DMS153 (cell line): ENCODE measurements at regions not wholly inside any gene's neighbourhood (a gene's known extent, or its start where the extent isn't known, plus 50 kb on each side); places are given as distances from the start of the nearest gene placed in this dataset.
A peak's percentile ranks its signal among the peaks of the same experiment; 100 is the strongest.

ENCODE experiments used
- DNase-seq: peaks from one replicate; lab custom pipeline; 2025; lab: John Stamatoyannopoulos, UW

DNA sequence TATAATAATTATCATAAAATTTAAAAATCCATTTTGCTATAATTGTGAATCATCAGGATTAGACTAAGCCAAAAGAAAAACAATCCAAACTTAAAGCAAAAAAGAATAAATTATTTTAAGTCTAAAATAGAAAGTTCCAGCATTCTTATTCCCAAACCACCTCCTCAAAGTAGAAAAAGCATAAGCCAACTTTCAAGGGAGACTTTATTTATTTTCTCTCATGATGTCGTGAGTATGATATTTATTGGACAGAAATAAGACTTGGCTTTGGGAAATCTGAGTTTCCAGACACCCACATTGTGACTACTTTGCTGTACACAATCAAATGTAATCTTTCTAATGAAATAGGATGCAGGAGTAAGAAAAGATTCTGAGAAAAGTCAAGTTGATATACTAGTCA lies 372.1 kb downstream of the MTRR start:
- no peak for DNase-seq

DNA sequence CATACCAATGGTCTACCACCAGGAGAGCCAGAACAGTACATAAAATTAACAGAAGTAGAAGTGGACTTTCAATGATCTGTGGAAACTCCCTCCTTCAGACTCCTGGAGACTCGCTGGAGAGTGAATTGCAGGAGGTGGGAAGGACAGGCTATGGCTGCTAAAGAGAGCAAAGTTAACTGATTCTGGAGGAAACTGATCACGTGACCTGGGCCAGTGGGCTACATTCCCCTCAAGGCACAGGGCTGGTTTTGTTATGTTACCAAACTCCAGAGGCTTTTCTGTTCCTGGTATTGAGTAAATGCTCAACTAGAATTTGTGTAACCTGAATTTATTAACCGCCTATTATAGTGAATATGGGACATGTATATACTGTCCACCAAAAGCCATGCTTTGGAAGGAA lies 372.6 kb downstream of the MTRR start:
- no peak for DNase-seq

DNA sequence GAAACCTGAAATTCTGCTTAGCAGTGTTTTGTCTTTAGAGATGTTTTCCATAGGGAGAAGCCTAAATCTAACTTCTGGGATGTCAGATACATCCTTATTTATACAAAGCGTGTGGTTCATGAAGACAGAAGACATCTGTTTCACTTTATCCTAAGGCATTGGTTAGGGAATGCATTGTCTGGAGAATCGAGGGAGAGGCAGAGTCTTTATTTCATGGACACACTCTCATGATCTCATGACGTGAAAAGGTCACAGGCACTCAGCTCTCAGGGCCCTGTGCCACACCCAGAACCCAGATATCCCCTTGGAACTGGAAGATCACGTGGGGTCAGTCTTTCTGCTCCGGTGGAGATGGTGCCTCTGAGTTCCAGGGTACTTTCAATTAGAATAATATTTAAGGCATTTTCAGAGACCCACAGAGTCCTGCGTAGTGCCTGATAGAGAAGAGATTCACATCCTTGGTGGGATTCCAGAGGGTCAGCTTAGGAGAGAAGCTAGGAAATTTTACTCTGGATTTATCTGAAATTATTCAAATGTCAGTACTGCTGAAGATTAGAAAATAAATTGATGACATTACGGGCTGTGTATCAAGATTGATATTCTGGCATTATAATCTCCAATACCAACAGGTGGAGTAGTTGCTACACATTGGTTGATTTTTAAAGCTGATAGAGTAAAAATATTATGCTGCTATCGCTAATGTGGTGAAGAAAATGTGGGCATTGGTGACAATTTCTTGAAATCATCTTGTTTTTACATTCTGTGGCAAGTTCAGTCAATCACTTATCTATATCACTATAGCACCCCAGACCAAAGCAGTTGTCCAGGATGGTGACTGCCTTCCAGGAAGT lies 378.3 kb downstream of the MTRR start:
- DNase-seq, result peak; percentile 31

DNA sequence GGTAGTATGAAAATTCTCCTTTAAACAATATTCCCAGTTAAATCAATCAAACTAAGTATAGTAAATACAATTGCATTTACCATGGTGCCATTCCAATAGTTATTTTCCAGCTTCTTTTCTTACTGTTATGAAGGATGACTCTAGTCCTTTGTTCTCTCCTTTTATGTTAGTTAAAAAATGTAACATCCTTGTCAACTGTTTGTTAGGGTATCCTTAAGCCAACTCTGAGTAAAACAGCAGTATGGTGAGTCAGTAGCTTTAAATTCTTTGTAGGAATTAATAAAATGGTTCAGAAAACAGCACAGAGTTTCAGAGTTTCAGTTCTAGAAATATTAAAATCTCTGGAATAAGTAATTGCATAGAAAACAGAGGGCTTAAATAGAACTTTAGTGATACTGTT lies 384.4 kb downstream of the MTRR start:
- DNase-seq, result no peak

DNA sequence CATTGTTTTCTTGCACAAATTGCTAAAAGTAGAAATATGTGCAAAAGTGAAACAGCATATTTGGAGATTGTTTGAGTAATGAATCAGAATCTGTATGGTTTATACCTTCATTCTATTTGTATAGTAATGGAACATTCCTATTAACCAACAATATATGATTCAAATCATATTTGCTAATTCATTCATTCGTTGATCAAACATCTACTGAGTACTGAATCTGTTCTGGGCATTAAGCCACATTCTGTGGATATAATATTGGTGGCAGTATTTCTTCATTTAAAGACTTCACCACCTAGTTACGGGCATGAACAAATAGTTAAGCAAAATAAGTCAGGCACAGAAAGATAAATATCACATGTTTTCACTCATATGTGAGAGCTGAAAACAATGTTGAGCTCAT lies 385.7 kb downstream of the MTRR start:
- DNase-seq, result no peak

DNA sequence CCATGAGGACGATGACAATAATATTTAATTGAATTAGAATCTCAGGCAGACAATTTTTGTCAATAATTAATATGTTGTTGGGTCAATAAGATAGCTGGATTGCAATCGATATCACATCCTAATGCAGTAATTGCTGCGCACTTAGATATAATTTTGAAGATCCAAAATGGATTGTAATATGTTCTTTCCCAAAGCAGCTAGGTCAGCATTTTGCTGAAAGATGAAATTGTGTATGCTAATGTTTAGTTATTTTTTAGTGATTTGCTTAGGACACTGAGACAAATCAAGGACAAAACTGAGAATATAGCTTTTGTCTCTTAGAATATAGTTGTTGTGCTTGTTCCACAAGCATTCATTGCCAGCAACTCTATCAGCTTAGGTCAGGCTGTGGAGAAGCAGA lies 389.9 kb downstream of the MTRR start:
- no peak for DNase-seq

DNA sequence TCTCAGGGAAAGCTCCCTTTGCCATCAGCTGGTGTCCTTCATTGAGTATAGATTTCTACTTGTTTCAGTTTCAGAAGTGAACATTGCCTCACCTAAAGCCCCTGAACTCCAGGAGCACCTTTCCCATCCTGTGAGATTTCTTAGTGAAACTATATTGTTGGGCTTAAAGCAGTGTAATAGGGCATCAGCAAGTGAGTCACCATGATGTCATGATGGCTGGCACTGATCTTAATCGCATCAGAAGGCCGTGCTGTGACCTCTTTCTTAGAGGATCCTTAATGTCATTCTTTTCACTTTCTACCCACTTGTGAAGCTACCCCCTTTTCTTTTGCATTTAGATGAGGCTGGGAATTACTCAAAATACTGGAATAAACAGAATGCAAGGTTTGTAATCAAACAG lies 401.3 kb downstream of the MTRR start:
- DNase-seq, result no peak

DNA sequence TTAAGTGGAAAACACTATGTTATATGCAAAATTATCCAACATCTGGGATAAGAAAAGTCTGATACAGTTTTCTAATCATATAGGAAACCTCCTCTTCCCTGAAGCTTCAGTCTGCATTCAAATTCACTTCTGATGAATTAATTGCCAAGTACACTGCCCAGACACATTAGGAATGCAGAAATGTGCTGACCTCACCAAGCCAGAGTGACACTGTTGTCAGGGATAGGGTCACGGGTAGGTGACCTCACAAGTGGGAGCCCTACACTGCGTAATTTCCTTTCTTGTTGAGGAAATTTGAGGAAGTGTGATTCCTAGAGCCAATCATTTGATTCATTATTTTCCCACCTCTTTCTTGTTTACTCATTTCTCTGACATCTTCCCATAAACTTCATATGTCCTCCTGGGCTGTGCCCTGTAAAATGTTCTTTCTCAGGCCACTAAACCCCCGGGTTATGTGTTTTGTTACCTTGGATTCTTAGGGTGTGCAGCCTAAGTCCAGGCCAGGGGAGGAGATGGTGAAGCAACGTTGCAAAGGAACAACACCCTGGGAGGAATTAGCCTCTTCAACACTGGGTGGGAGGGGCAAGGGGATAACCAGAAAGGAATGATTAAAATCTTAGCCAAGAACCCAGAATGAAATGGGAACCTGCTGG lies 411.9 kb downstream of the MTRR start:
- DNase-seq, result no peak

DNA sequence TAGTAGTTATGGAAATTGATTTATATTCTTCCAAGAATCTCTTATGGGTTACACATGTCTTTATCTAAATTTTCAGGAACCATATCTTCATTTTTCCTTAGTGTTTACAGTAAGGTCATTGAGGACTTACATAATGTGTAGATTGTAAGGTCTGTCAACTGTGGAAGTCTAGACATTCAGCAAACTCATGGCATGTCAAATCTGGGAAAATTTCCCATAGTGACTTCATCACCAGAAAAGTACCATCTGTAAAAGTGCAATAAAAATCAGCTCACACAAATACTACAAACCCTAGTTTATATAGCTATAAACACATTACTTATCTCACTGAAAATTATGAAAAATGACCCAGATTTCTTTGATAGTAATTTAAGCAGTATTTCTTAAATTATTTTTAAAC lies 419.4 kb downstream of the MTRR start:
- DNase-seq, result no peak

DNA sequence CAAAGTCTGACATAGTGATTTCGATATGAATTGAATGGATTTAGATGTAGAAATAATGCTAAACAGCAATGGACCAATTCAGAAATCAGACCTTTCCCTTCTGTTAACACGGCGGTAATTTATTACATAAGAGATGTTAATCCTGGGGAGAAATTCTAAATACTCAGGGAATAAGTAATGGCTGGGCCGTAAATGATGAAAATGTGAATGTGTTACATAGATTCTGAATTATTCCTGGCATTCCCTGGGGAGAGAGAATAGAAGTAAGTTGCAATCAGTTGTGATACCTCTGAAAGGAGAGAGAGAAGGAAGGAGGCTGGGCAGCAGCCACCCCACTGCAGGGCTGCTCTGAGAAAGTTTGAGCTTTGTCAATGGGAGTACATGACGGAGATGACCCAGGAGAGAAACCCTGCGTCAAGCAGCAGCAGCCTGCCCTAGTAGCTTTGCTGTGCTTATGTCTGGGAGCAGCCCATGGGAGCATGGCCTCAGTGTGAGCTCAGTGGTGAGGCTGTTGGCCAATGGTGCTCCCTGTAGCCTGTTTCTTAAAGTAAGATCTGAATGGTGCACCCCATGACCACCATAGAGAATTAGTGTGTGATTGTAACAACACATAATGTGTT lies 420.1 kb downstream of the MTRR start:
- no peak for DNase-seq

DNA sequence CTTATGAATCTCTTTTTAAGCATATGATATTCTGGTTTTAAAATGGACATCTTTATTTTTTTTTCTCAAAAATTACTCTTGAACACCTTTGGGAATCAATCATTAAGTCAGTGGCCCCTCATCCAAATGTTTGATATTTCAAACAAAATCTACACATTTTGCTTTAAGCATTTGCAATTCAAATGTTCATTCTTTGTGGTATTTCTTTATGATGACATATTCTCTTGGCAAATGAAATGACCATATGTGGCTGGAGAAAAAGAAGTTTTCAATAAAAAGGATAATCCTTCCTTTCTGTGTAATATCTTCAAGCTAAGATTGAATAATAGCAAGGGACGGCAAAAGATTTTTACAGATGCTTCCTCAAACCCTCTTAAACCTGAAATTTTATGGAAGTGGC lies 420.8 kb downstream of the MTRR start:
- DNase-seq, result no peak

DNA sequence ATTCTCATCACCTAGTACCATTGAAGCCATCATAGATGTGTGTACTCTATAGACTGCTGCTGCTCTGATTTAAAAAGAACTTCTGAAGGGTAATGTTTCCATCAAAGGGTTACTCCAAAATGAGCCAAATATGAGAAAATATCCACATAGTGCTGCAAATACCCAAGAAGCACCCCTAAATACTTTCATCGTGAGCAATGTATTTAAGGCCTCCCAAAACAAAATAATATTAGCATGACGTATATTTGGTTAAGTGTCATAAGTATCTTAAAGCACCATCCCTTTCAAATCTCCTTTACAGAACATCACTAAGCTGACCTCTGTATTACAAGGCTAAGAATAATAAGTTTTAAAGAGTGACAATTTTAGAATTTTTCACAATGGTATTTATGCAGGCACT lies 421.8 kb downstream of the MTRR start:
- no peak for DNase-seq

DNA sequence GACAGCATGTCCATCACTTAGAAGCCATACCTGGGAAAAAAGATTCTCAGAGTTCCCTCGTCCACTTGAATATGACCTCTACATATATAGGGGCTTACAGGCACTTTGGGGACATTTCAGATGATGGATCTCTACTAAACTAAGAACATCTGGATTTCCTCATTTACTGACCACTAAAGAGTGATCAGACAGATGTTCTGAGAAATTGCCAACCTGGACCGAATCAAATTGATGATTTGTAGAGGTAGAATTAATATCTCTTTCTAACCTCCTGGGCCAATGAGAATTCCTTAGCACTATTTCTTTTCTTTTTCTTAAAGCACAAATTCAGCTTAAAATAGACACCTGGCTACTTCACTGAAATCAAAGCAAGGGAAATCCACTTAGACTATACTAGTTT lies 422.7 kb downstream of the MTRR start:
- DNase-seq, result no peak

DNA sequence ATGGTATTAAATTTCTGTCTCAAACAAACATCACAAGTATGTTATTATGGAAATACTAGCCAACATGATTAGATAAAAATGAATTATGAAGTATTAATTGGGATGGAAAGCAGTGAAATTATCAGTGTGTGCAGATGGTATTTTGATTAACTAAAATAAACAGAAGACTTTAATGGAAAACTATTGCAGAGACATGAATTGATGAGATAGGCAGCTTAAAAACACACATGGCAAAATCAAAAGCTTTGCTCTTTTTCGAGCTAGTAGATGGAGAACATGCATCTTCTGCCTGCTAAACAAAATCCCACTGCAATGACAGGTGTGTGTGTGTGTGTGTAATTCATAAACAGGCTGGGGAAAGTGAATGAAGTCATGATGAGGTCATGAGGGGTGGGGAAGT lies 426.2 kb downstream of the MTRR start:
- no peak for DNase-seq

DNA sequence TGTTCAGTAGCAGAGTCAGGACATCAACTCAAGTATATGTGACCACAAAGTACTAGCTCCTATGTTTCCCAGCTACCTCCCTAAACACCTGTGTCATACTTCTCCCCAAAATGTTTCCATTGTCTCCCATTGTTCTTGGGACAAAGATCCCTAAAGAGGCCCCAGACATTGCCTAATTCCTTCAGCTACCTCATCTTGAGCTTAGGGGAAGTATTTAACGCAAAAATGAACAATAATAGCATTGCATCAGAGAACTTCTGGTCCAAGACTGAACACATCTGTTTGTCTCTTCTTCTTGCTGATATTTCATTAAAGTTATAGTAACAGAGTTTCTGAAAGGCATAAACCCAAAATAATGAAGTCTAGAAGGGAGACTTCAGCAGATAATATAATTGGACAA lies 430.8 kb downstream of the MTRR start:
- DNase-seq, result no peak

DNA sequence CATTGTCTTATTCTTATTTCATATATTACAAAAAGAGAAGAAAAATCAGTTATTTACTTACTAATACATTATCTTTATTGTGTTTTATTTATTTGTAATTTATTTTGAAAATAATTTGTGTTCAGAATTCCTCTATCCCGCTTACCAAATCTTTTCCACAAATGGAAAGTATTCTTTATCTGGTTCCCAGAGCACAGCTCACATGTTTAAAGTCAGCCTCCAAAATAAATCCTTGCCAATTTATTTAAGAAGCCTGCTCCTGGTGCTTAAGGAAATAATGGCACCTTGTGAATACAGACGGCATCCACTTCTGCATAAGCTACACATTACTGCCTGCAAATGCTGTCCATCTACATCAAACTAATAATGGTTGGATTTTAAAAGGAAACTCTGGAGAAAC lies 435.4 kb downstream of the MTRR start:
- no peak for DNase-seq

DNA sequence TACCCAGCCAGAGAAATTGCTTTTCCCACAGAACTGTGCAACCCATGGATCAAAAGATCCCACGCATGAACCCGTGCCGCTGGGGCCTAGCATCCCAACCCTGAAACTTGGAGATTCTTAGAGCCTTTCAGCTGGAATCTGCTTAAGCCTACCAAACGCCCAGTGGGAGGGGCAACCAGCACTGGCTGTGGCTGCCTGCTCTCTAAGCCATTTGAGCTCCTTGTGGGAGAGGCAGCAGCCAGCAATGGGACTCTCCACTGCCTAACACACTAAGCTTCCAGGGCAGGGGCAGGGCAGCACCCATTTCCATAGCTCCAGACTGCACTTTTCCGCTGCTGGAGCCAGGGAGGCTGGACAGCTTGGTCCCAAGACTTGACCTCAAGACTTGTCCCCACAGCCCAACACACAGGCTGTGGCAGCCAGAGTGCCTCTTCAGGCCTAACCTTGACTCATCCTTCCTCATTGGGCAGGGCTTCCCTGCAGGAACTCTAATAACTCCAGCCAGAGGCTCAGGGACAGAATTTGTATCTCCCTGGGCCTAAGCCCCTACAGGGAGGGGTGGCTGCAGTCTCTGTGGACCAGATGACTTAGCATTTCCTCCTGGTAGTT lies 437.4 kb downstream of the MTRR start:
- DNase-seq, result no peak

DNA sequence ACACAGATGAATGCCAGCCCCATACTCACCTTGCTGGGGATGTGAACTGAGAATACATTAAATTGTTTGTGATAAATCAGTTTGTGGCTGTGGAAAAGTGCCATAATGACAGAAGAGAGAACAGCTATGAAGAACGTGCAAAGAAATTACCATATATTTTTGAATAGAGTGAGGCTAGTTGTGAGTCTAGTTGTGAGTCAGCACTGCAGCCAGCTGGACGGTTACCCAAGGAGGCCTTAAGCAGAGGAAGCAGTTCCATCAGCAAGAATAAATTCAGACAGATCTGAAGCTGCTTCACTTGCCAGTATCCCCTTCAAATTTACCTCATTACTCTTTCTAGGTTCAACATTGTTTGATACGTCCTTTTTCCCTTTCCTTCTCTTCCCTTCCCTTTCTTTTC lies 446.0 kb downstream of the MTRR start:
- no peak for DNase-seq

DNA sequence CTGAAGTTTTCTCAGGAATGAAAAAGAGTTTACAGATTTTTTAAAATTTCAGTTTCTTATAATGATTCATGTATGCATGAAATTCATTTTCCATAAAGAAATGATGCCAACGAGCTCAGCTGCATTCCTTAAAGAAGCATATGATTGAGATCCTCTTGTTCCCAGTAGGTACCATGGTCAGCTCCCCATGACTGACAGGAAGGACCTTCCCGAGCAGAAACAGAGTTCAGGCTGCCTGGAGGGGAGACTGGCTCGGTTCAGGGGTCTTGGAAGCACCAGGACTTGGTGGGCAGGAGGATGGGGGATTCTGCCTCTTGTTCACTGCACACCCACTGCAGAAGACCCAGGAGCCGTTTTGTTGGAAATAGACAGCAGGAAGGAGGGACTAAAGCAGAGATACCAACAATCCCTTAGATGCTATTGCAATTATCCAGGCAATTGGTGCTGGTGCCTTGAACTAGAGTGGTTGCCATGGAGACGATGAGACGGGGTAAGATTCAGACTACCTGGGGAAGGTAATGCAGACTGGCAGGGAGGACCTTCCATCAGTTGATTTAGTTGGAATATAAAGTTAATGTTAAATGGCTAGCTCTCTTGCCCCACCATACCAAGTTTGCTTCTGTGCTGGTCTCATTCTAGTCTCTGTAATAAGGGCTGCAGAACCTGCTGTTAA lies 447.8 kb downstream of the MTRR start:
- no peak for DNase-seq

DNA sequence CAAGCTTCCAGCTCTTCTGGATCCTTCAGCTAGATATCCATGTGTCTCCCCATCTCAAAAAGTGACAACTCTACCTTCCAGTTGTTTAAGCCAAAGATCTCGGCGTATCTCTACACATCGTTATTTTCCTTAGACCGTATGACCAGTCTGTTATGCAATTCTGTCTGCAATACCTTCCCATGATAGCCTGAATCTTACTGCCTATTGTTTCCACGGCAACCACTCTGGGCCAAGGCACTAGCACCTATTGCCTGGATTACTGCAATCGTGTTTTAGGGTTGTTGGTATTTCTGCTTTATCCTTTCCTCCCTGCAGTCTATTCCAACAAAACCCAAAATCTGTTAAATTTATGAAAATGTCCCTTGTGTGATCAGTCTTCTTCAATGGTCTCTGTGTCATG lies 448.4 kb downstream of the MTRR start:
- no peak for DNase-seq

DNA sequence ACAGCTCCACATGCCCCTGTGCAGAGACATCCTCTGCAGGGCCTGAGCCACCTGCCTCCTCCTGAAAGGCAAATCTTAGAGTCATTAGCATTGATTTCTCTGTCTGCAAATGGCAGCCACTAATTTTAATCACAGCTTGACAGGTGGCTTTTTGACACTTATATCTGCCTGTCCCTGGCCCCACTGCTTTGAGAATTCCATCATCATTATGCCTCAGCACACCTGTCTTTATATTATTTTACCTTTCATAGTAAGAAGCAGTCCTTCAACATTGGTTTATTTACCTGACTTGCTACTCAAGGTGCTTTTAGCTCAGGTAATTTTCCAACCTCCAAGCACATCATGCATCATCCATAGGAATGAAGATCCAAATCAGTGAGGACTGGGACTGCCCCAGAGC lies 451.3 kb downstream of the MTRR start:
- no peak for DNase-seq

DNA sequence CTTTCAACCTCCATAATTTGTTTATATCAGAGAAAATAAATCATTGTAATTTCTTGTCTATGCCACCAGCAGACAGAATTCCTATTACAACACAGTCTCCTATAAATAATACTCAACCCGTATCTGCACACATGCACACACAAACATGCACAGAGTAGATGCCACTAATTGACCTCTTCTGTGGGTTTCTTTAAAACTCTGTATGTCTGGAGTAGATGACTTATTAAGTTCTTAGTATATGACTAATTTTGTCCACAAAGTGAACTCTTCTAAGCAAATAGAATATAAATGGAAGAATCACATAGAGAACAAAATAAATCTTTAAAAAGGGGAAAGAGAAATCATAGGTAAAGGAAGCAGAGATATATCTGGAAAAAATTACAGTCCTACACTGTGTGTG lies 452.3 kb downstream of the MTRR start:
- DNase-seq, result no peak
